Body of pancreas (tissue), 4 donors: ENCODE measurements at regions not wholly inside any gene's neighbourhood (a gene's known extent, or its start where the extent isn't known, plus 50 kb on each side); places are given as distances from the start of the nearest gene placed in this dataset.

Experiments used
- CTCF ChIP-seq, 7 experiments: fragments of 450-650 bp in 4 of 7; fragments of 200-600 bp in 3 of 7; sonication (generic) in 3 of 7; IDR thresholded peaks; one replicate each; pipeline ENCODE4 v1.5.1; 2016 to 2019; ENCODE audit warnings: antibody characterized with exemption in 7 of 7
- POLR2A ChIP-seq, 3 donors: fragments of 450-650 bp; IDR thresholded peaks; one replicate each; pipeline ENCODE4 v1.6.1; 2016; ENCODE audit warnings: antibody characterized with exemption in 3 of 3, mild to moderate bottlenecking in 2 of 3

- TF ChIP-seq CTCF (IDR thresholded peaks at IDR 0.05) (no peak), POLR2A (IDR thresholded peaks at IDR 0.05) (no peak)
Measured at GRCh38 chr4:63214076-63214475, 1195.2 kb downstream of the TECRL start.
